ENCODE measurements at regions not wholly inside any gene's neighbourhood (a gene's known extent, or its start where the extent isn't known, plus 50 kb on each side); places are given as distances from the start of the nearest gene placed in this dataset.

- Histone ChIP-seq H3K27ac (no peak overlapping the region), H3K36me3 (ENCODE audit: insufficient read depth) (no peaks in the 10 kb centered on the region), H3K4me2 (no peak overlapping the region), H2AFZ (ENCODE audit: low read depth) (no peak overlapping the region), H3K27me3 (ENCODE audit: insufficient read depth, low read depth) (no peaks in the 10 kb centered on the region), H3K9ac (no peak overlapping the region), H3K4me3 (IDR thresholded peaks at IDR 0.05; ENCODE audit: insufficient read depth, low read depth, low read length) (no peak overlapping the region), H3K79me2 (ENCODE audit: insufficient read depth, low read depth) (no peaks in the 10 kb centered on the region), H3K4me1 (ENCODE audit: low read depth, poor library complexity, severe bottlenecking) (no peaks in the 10 kb centered on the region), H4K20me1 (ENCODE audit: insufficient read depth) (no peaks in the 10 kb centered on the region)
- TF ChIP-seq, protein P1, sequence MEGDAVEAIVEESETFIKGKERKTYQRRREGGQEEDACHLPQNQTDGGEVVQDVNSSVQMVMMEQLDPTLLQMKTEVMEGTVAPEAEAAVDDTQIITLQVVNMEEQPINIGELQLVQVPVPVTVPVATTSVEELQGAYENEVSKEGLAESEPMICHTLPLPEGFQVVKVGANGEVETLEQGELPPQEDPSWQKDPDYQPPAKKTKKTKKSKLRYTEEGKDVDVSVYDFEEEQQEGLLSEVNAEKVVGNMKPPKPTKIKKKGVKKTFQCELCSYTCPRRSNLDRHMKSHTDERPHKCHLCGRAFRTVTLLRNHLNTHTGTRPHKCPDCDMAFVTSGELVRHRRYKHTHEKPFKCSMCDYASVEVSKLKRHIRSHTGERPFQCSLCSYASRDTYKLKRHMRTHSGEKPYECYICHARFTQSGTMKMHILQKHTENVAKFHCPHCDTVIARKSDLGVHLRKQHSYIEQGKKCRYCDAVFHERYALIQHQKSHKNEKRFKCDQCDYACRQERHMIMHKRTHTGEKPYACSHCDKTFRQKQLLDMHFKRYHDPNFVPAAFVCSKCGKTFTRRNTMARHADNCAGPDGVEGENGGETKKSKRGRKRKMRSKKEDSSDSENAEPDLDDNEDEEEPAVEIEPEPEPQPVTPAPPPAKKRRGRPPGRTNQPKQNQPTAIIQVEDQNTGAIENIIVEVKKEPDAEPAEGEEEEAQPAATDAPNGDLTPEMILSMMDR (conservative IDR thresholded peaks at IDR 0.05; ENCODE audit: low read depth, low read length): no peak
Observed at GRCh38 chr5:84650429-84650828, 265.7 kb upstream of the EDIL3 start.

- no peaks in the 10 kb centered on the region for H4K20me1 ChIP-seq (ENCODE audit: insufficient read depth)
- H3K9ac ChIP-seq: no peak overlapping the region
- H3K4me2 ChIP-seq: no peak overlapping the region
- no peaks in the 10 kb centered on the region for H3K4me1 ChIP-seq (ENCODE audit: low read depth, poor library complexity, severe bottlenecking)
- H3K79me2 ChIP-seq (ENCODE audit: insufficient read depth, low read depth): no peaks in the 10 kb centered on the region
- H3K27ac ChIP-seq: no peak overlapping the region
- H2AFZ ChIP-seq (ENCODE audit: low read depth): no peak overlapping the region
- no peaks in the 10 kb centered on the region for H3K27me3 ChIP-seq (ENCODE audit: insufficient read depth, low read depth)
- no peak overlapping the region for H3K4me3 ChIP-seq (IDR thresholded peaks at IDR 0.05; ENCODE audit: insufficient read depth, low read depth, low read length)
- TF ChIP-seq, protein P1 (conservative IDR thresholded peaks at IDR 0.05; ENCODE audit: low read depth, low read length): no peak
- H3K36me3 ChIP-seq (ENCODE audit: insufficient read depth): no peaks in the 10 kb centered on the region
Observed at GRCh38 chr5:84647581-84647980, 262.9 kb upstream of the EDIL3 start.

GRCh38 chr5:84642795-84643194 lies 258.1 kb upstream of the EDIL3 start:
- H2AFZ ChIP-seq (ENCODE audit: low read depth): no peak overlapping the region
- H3K4me1 ChIP-seq (ENCODE audit: low read depth, poor library complexity, severe bottlenecking): no peaks in the 10 kb centered on the region
- H3K79me2 ChIP-seq (ENCODE audit: insufficient read depth, low read depth): no peaks in the 10 kb centered on the region
- no peaks in the 10 kb centered on the region for H3K27me3 ChIP-seq (ENCODE audit: insufficient read depth, low read depth)
- H4K20me1 ChIP-seq (ENCODE audit: insufficient read depth): no peaks in the 10 kb centered on the region
- no peak overlapping the region for H3K4me2 ChIP-seq
- H3K9ac ChIP-seq: no peak overlapping the region
- TF ChIP-seq, protein P1 (conservative IDR thresholded peaks at IDR 0.05; ENCODE audit: low read depth, low read length): no peak
- no peaks in the 10 kb centered on the region for H3K36me3 ChIP-seq (ENCODE audit: insufficient read depth)
- H3K27ac ChIP-seq: no peak overlapping the region
- no peak overlapping the region for H3K4me3 ChIP-seq (IDR thresholded peaks at IDR 0.05; ENCODE audit: insufficient read depth, low read depth, low read length)

DNA sequence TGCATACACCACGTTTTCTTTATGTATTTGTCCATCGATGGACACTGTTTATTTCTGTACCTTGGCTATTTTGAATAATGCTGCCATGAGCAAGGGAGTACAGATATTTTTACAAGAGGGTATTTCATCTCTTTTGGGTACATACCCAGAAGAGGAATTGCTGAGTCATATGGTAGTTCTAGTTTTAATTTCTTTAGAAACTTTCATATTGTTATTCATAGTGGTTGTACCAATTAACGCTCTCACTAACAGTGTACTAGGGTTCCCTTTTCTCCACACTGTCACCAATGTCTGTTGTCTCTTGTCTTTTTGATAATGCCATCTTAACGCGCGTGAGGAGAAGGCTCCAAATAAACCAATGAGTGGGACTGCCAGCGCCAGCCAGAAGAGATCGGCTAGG lies 257.6 kb upstream of the EDIL3 start:
- TF ChIP-seq, protein P1 (conservative IDR thresholded peaks at IDR 0.05; ENCODE audit: low read depth, low read length): no peak
- Histone ChIP-seq H2AFZ (ENCODE audit: low read depth) (no peak overlapping the region), H3K79me2 (ENCODE audit: insufficient read depth, low read depth) (no peaks in the 10 kb centered on the region), H3K36me3 (ENCODE audit: insufficient read depth) (no peaks in the 10 kb centered on the region), H3K4me3 (IDR thresholded peaks at IDR 0.05; ENCODE audit: insufficient read depth, low read depth, low read length) (no peak overlapping the region), H3K9ac (no peak overlapping the region), H3K4me1 (ENCODE audit: low read depth, poor library complexity, severe bottlenecking) (no peaks in the 10 kb centered on the region), H3K27me3 (ENCODE audit: insufficient read depth, low read depth) (no peaks in the 10 kb centered on the region), H3K27ac (no peak overlapping the region), H3K4me2 (no peak overlapping the region), H4K20me1 (ENCODE audit: insufficient read depth) (no peaks in the 10 kb centered on the region)
